Subcutaneous abdominal adipose tissue (tissue), 5 donors: ENCODE measurements at regions not wholly inside any gene's neighbourhood (a gene's known extent, or its start where the extent isn't known, plus 50 kb on each side); places are given as distances from the start of the nearest gene placed in this dataset.

ENCODE experiments used
- H3K27ac ChIP-seq: one replicate; pipeline ENCODE4 v1.7.0; 2013; ENCODE audit warnings: low read depth, mild to moderate bottlenecking, inconsistent platforms, low read length, moderate library complexity
- H3K27me3 ChIP-seq, 5 donors: one replicate each; pipeline ENCODE4 v1.7.0; 2013; ENCODE audit warnings: low read length in 5 of 5, inconsistent platforms in 1 of 5; ENCODE audit not compliant: control insufficient read depth in 5 of 5, insufficient read depth in 4 of 5
- H3K36me3 ChIP-seq, 5 donors: one replicate each; pipeline ENCODE4 v1.7.0; 2013; ENCODE audit warnings: low read length in 5 of 5; ENCODE audit not compliant: control insufficient read depth in 5 of 5, insufficient read depth in 5 of 5
- H3K4me1 ChIP-seq, 5 donors: one replicate each; pipeline ENCODE4 v1.7.0; 2013; ENCODE audit warnings: low read length in 5 of 5, mild to moderate bottlenecking in 3 of 5, moderate library complexity in 1 of 5; ENCODE audit not compliant: control insufficient read depth in 5 of 5, insufficient read depth in 5 of 5
- H3K4me3 ChIP-seq, 5 donors: one replicate each; pipeline ENCODE4 v1.7.0; 2013; ENCODE audit warnings: low read length in 5 of 5, low read depth in 1 of 5
- H3K9ac ChIP-seq, 5 donors: one replicate each; pipeline ENCODE4 v1.7.0; 2013; ENCODE audit warnings: low read length in 5 of 5, mild to moderate bottlenecking in 4 of 5, moderate library complexity in 3 of 5
- H3K9me3 ChIP-seq, 5 donors: one replicate each; pipeline ENCODE4 v1.7.0; 2013; ENCODE audit warnings: low read length in 5 of 5; ENCODE audit not compliant: control insufficient read depth in 5 of 5
- donor health status: healthy.
- donor health status: healthy.
- donor health status: healthy.
- donor health status: healthy.
- donor health status: healthy.

- H3K9me3 ChIP-seq, result peaks cover 0 to 7% (median 0%) of the 10 kb centered on the region in 5 donors
- no peaks in the 10 kb centered on the region for H3K27me3 ChIP-seq
Measured at GRCh38 chr5:115725522-115725921, 90.9 kb downstream of the CDO1 start.

GRCh38 chr5:115723220-115723619 is 93.2 kb downstream of the CDO1 start:
- H3K36me3 ChIP-seq, result no peaks in the 10 kb centered on the region
- no peaks in the 10 kb centered on the region for H3K27me3 ChIP-seq
- H3K4me3 ChIP-seq, result no peak overlapping the region
- H3K9me3 ChIP-seq, result no peaks in the 10 kb centered on the region
- H3K9ac ChIP-seq, result no peak overlapping the region
- H3K4me1 ChIP-seq, result peaks cover 3 to 13% (median 5%) of the 10 kb centered on the region in 5 donors
- H3K27ac ChIP-seq, result no peak overlapping the region

More at GRCh38 chr5:115725522-115725921, 90.9 kb downstream of the CDO1 start:
- Histone ChIP-seq H3K9ac (no peak overlapping the region), H3K27ac (no peak overlapping the region), H3K36me3 (no peaks in the 10 kb centered on the region), H3K4me1 (peaks cover 3 to 13% (median 5%) of the 10 kb centered on the region in 5 donors), H3K4me3 (no peak overlapping the region)

DNA sequence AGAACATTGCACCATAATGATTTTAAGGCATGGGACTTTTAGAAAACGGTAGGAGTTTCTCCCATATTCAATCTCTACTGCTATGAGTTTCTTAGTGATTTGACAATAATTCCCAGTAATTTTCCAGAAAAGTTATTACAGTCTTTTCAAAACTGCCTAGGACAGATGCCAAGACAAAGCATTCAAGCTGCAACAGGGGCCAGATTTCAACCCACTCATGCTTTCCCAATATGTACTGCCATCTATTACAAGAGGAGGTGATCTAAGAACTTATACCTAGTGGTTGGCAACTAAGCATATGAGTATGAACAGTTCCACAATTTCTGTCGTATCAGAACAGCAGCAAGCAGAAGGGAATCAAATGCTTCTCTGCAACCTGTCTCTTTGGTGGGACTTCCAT is 95.1 kb upstream of the TMED7 start:
- no peaks in the 10 kb centered on the region for H3K9me3 ChIP-seq
- H3K27ac ChIP-seq, result peak overlapping the region; percentile 71

DNA sequence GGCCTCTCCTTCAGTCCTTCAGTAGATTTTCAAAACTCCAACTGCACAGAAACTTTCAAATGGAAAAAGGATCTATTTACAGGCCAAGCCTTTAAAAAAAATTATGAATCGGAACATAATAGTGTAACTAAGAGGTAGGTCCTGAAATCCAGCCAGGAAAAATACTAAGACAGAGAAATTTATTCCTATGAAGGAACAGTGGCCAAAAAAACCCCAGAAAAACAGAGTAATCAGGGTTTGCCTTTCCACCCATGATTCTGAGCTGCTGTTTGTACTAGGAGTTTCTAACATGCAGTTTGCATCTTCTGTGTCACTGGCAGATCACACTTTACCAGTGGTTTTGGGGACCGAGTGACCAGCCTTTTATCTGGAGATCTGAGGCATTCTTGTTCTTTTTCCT is 93.1 kb upstream of the TMED7 start:
- no peak overlapping the region for H3K4me3 ChIP-seq
- no peaks in the 10 kb centered on the region for H3K36me3 ChIP-seq
- H3K9me3 ChIP-seq, result no peaks in the 10 kb centered on the region
- H3K27ac ChIP-seq, result peak overlapping the region; percentile 35
- no peak overlapping the region for H3K9ac ChIP-seq
- H3K4me1 ChIP-seq, result peaks cover 3 to 13% (median 5%) of the 10 kb centered on the region in 5 donors
- H3K27me3 ChIP-seq, result no peaks in the 10 kb centered on the region

More for the DNA sequence above, 95.1 kb upstream of the TMED7 start:
- Histone ChIP-seq H3K27me3 (no peaks in the 10 kb centered on the region), H3K9ac (no peak overlapping the region), H3K4me1 (peaks cover 3 to 13% (median 5%) of the 10 kb centered on the region in 5 donors), H3K36me3 (no peaks in the 10 kb centered on the region), H3K4me3 (no peak overlapping the region)

- H3K9ac ChIP-seq, result no peak overlapping the region
- no peaks in the 10 kb centered on the region for H3K36me3 ChIP-seq
- no peak overlapping the region for H3K27ac ChIP-seq
- peaks cover 0 to 13% (median 0%) of the 10 kb centered on the region in 5 donors for H3K4me1 ChIP-seq
- H3K27me3 ChIP-seq, result no peaks in the 10 kb centered on the region
- H3K4me3 ChIP-seq, result no peak overlapping the region
- no peaks in the 10 kb centered on the region for H3K9me3 ChIP-seq
Measured at GRCh38 chr5:115713408-115713807, 87.6 kb upstream of the TMED7 start.

- H3K36me3 ChIP-seq, result no peaks in the 10 kb centered on the region
- H3K4me3 ChIP-seq, result no peak overlapping the region
- no peaks in the 10 kb centered on the region for H3K9me3 ChIP-seq
- peak overlapping the region; percentile 21 for H3K27ac ChIP-seq
- H3K9ac ChIP-seq, result no peak overlapping the region
- H3K27me3 ChIP-seq, result no peaks in the 10 kb centered on the region
- peaks cover 0 to 13% (median 0%) of the 10 kb centered on the region in 5 donors for H3K4me1 ChIP-seq
Measured at GRCh38 chr5:115709585-115709984, 83.7 kb upstream of the TMED7 start.

DNA sequence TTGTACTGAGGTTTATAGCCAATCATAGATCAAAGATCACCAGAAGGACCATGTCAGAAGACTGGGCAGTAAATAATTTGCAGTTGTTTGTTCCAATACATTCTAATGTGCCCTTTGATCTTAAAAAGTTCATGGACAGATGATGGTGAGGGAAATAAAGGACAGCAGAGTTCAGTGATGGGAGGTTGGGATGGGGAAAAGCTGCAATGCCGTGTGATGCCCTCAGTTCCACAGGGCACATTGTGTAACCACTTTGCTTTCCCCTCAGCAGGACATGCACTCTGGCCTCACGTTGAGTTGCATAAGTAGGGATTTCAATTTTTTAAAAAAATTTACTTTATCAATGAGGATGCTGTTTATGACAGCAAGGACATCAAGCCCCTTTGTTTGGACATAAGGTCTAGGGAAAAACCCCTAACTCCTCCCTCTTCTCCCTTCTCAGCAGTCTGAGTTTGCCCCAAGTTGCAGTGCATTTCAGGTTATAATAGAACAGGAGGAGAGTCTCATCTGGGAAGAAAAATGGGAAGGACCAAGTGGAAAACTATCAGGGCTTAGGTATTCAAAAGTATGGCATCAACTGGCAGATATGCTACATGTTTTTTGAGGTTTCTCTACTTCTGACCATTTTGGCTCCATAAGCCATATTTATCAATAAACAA is 83.1 kb upstream of the TMED7 start:
- peaks cover 0 to 13% (median 0%) of the 10 kb centered on the region in 5 donors for H3K4me1 ChIP-seq
- H3K4me3 ChIP-seq, result no peak overlapping the region
- peak overlapping the region; percentile 21 for H3K27ac ChIP-seq
- no peaks in the 10 kb centered on the region for H3K36me3 ChIP-seq
- no peaks in the 10 kb centered on the region for H3K27me3 ChIP-seq
- H3K9me3 ChIP-seq, result no peaks in the 10 kb centered on the region
- no peak overlapping the region for H3K9ac ChIP-seq

GRCh38 chr5:115703514-115703913 is 77.7 kb upstream of the TMED7 start:
- Histone ChIP-seq H3K9ac (no peak overlapping the region), H3K4me3 (no peak overlapping the region), H3K9me3 (no peaks in the 10 kb centered on the region), H3K4me1 (no peaks in the 10 kb centered on the region), H3K27ac (no peak overlapping the region), H3K36me3 (no peaks in the 10 kb centered on the region), H3K27me3 (no peaks in the 10 kb centered on the region)

DNA sequence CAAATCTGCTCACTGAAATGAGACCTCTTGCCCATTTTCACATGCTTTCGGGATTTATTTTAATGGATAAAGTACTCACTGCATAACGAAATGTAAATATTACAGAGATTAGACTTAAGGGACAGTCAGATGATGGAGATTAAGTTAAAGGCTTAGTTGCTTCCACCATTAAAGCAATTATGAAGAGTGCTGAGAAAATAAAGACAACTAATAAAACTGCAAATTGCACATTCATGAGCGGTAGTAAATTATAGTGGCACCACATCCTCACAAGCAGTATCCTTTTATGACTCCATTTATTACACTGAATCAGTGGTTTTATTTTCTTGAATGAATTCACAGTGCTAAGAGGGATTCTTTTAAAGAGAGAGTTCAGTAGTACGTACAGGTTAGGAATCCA is 76.2 kb upstream of the TMED7 start:
- Histone ChIP-seq H3K4me3 (no peak overlapping the region), H3K9ac (no peak overlapping the region), H3K4me1 (no peaks in the 10 kb centered on the region)

GRCh38 chr5:115699967-115700366 is 74.1 kb upstream of the TMED7 start:
- no peaks in the 10 kb centered on the region for H3K4me1 ChIP-seq
- H3K4me3 ChIP-seq, result no peak overlapping the region
- no peak overlapping the region for H3K27ac ChIP-seq
- no peaks in the 10 kb centered on the region for H3K27me3 ChIP-seq
- H3K9me3 ChIP-seq, result no peaks in the 10 kb centered on the region
- H3K36me3 ChIP-seq, result no peaks in the 10 kb centered on the region
- no peak overlapping the region for H3K9ac ChIP-seq

More for the DNA sequence above, 76.2 kb upstream of the TMED7 start:
- Histone ChIP-seq H3K27me3 (no peaks in the 10 kb centered on the region), H3K9me3 (no peaks in the 10 kb centered on the region), H3K27ac (no peak overlapping the region), H3K36me3 (no peaks in the 10 kb centered on the region)
